Cardiac fibroblast (primary cell): ENCODE measurements at regions not wholly inside any gene's neighbourhood (a gene's known extent, or its start where the extent isn't known, plus 50 kb on each side); places are given as distances from the start of the nearest gene placed in this dataset.
A peak's percentile ranks its signal among the peaks of the same experiment; 100 is the strongest.

Experiments used
- DNase-seq, 2 donors: peaks; one replicate each; pipeline versions ENCODE4 v3.0.0 to v3.0.0-alpha.2; 2010; ENCODE audit warnings: low read depth in 2 of 2
- H3K4me3 ChIP-seq, 2 donors: replicated peaks in 1 of 2; 1 replicate in 1 of 2; 2 replicates in 1 of 2; pipeline ENCODE4 v1.5.1; 2011; ENCODE audit warnings: low read depth in 2 of 2, low read length in 2 of 2, mild to moderate bottlenecking in 2 of 2, moderate library complexity in 1 of 2
- TF ChIP-seq, protein P1 (sequence below): IDR thresholded peaks from one replicate; pipeline ENCODE4 v1.5.1; 2011; ENCODE audit warnings: low read depth, mild to moderate bottlenecking, low read length, inconsistent platforms

- H3K4me3 ChIP-seq, result no peak overlapping the region
- TF ChIP-seq, protein P1, sequence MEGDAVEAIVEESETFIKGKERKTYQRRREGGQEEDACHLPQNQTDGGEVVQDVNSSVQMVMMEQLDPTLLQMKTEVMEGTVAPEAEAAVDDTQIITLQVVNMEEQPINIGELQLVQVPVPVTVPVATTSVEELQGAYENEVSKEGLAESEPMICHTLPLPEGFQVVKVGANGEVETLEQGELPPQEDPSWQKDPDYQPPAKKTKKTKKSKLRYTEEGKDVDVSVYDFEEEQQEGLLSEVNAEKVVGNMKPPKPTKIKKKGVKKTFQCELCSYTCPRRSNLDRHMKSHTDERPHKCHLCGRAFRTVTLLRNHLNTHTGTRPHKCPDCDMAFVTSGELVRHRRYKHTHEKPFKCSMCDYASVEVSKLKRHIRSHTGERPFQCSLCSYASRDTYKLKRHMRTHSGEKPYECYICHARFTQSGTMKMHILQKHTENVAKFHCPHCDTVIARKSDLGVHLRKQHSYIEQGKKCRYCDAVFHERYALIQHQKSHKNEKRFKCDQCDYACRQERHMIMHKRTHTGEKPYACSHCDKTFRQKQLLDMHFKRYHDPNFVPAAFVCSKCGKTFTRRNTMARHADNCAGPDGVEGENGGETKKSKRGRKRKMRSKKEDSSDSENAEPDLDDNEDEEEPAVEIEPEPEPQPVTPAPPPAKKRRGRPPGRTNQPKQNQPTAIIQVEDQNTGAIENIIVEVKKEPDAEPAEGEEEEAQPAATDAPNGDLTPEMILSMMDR, result no peak
- no peak for DNase-seq
Measured at GRCh38 chr4:175033162-175033561, 115.0 kb downstream of the ADAM29 start.

DNA sequence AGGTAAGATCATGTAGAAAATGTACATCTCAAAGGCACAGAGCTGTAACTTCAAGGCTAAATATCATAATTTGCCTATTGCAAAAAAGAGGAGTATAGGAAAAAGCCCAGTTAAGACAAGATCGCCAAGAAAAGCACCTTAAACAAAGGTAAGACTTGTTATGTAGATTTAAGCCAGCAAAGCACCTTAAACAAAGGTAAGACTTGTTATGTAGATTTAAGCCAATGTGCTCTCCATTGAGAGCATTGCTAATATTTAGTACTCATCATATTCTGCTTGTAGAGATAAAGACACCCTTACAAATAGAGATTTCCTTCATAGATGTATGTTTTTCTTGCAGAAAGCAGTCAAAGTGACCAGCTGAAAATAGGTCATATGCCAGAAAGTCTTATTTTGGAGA lies 115.8 kb downstream of the ADAM29 start:
- H3K4me3 ChIP-seq, result no peak overlapping the region
- DNase-seq, result no peak
- TF ChIP-seq, protein P1, result no peak

GRCh38 chr4:175034986-175035705 lies 117.0 kb downstream of the ADAM29 start:
- TF ChIP-seq, protein P1, result no peak
- H3K4me3 ChIP-seq, result no peak overlapping the region
- no peak for DNase-seq

- TF ChIP-seq, protein P1, result no peak
- peak in 1 of 2 donors; percentile 15 for DNase-seq
- no peak overlapping the region for H3K4me3 ChIP-seq
Measured at GRCh38 chr4:175035905-175036304, 117.7 kb downstream of the ADAM29 start.

DNA sequence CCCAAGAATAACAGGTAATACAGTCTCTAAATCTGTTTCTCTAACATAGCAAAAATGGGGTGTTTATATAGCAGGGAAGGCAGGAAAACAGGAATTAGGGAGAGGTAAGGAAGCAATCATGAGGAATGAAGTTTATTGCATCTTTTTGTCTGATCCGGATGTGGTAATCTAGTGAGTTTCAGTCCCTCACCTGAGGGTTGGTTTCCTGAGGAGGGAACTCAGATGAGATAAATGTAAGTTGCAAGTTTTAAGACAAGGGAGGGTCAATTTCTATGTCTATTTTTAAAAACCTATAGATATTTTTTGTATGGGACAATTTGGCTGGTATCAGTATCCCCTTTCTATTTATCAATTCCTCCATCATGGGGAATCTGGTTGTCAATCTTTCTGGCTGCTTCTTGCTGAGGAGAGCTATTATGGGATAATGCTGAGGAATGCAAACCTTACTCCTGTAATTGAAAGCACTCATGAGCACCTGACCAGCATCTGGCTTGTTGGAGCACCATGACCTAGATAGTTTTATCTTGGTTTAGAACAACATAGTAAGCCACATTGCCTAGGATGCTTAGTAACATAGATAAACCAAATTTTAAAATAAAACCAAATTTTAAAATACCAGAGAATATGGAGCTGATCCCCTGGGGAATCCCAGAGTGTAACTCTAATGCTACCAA lies 130.1 kb downstream of the ADAM29 start:
- TF ChIP-seq, protein P1, result no peak
- DNase-seq, result no peak
- no peak overlapping the region for H3K4me3 ChIP-seq

- DNase-seq, result no peak
- TF ChIP-seq, protein P1, result no peak
- no peak overlapping the region for H3K4me3 ChIP-seq
Measured at GRCh38 chr4:175048906-175049305, 130.7 kb downstream of the ADAM29 start.
